LNCaP clone FGC (cell line): ENCODE measurements at regions not wholly inside any gene's neighbourhood (a gene's known extent, or its start where the extent isn't known, plus 50 kb on each side); places are given as distances from the start of the nearest gene placed in this dataset.

Source experiments
- DNase-seq: peaks from one replicate; pipeline ENCODE4 v3.0.0-alpha.2; 2011; ENCODE audit warnings: low read depth
- H3K4me3 ChIP-seq: 2 replicates; pipeline ENCODE4 v1.5.1; 2011; ENCODE audit warnings: mild to moderate bottlenecking, low read depth, low read length, control low read depth
- TF ChIP-seq, protein P1 (sequence below): IDR thresholded peaks from 2 replicates; pipeline ENCODE4 v1.5.1; 2012; ENCODE audit warnings: mild to moderate bottlenecking; ENCODE audit not compliant: control insufficient read depth, insufficient read depth; ENCODE audit errors: extremely low read depth

- H3K4me3 ChIP-seq: no peak overlapping the region
- TF ChIP-seq, protein P1, sequence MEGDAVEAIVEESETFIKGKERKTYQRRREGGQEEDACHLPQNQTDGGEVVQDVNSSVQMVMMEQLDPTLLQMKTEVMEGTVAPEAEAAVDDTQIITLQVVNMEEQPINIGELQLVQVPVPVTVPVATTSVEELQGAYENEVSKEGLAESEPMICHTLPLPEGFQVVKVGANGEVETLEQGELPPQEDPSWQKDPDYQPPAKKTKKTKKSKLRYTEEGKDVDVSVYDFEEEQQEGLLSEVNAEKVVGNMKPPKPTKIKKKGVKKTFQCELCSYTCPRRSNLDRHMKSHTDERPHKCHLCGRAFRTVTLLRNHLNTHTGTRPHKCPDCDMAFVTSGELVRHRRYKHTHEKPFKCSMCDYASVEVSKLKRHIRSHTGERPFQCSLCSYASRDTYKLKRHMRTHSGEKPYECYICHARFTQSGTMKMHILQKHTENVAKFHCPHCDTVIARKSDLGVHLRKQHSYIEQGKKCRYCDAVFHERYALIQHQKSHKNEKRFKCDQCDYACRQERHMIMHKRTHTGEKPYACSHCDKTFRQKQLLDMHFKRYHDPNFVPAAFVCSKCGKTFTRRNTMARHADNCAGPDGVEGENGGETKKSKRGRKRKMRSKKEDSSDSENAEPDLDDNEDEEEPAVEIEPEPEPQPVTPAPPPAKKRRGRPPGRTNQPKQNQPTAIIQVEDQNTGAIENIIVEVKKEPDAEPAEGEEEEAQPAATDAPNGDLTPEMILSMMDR: no peak
- DNase-seq: no peak
Observed at GRCh38 chr18:60599267-60599666, 226.7 kb upstream of the MC4R start.

DNA sequence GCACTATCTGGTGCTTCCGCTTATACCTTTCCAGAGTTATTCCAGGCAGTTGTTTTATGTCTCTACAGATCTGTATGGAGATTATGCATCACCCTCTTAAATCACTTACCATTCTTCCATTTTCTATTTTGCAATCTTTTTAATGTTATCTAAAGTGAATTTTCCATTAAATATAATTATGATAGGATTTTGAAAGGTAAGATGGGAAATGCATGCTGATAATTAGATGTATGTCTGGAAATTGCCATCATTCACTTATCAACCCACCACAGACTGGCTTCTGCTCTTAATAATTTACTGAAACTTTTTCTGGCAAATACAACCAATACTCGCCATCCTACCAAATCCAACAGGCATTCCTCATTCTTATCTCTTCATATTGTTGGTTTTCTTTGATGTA is 227.4 kb upstream of the MC4R start:
- TF ChIP-seq, protein P1: no peak
- no peak overlapping the region for H3K4me3 ChIP-seq
- DNase-seq: no peak

GRCh38 chr18:60601249-60601648 is 228.7 kb upstream of the MC4R start:
- DNase-seq: no peak
- TF ChIP-seq, protein P1: no peak
- no peak overlapping the region for H3K4me3 ChIP-seq

DNA sequence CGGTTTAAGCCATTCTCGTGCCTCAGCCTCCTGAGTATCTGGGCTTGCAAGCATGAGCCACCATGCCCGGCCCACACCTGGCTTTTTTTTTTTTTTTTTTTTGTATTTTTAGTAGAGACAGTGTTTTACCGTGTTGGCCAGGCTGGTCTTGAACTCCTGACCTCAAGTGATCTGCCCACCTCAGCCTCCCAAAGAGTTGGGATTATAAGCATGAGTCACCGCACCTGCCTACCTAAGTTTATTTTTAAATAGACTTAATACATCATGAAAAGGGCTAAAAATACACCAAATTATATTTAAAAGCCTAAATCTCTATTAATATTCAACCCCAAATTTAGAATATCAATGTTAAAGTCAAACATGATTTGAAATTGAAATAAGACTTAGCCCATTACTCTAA is 250.8 kb upstream of the MC4R start:
- DNase-seq: no peak
- TF ChIP-seq, protein P1: no peak
- H3K4me3 ChIP-seq: no peak overlapping the region

DNA sequence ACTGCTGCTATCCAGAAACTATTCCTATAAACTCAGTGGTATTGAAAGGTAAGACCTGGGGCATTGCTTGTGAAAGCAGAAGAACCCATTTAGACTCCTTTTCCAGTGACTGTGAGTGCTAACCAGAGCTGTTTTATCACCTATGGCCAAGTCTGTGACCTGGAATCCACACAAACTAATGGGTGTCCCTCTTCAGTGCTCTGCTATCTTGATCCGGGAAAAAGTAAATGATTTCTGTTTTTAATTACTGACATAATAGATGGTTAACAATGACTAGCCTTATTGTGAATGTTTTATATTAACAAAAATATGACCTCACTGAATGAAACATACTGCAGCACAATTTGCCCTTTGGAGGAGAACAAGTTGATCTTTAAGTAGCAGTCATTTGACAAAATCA is 251.6 kb upstream of the MC4R start:
- TF ChIP-seq, protein P1: no peak
- no peak overlapping the region for H3K4me3 ChIP-seq
- DNase-seq: no peak

GRCh38 chr18:60639836-60640235 is 267.3 kb upstream of the MC4R start:
- TF ChIP-seq, protein P1: no peak
- no peak overlapping the region for H3K4me3 ChIP-seq
- DNase-seq: no peak

GRCh38 chr18:60643009-60643408 is 270.4 kb upstream of the MC4R start:
- TF ChIP-seq, protein P1: no peak
- no peak for DNase-seq
- no peak overlapping the region for H3K4me3 ChIP-seq
